Hematopoietic multipotent progenitor cell treated with erythropoietin and hydrocortisone succinate and interleukin-3 and kit ligand, for 8 days (in vitro differentiated cells): ENCODE measurements at regions not wholly inside any gene's neighbourhood (a gene's known extent, or its start where the extent isn't known, plus 50 kb on each side); places are given as distances from the start of the nearest gene placed in this dataset.

ENCODE experiments used
- DNase-seq: peaks from one replicate; pipeline ENCODE4 v3.0.0-alpha.2; 2015

GRCh38 chr12:75833268-75833667 is 198.3 kb downstream of the PHLDA1 start:
- DNase-seq, result no peak

GRCh38 chr12:75831402-75831801 is 200.2 kb downstream of the PHLDA1 start:
- DNase-seq, result no peak

- DNase-seq, result no peak
These were observed 204.5 kb downstream of the PHLDA1 start for GRCh38 chr12:75827061-75827460.

- DNase-seq, result no peak
These were observed 205.9 kb downstream of the PHLDA1 start for GRCh38 chr12:75825686-75826085.

- no peak for DNase-seq
These were observed 208.1 kb downstream of the PHLDA1 start for GRCh38 chr12:75823475-75823874.

- DNase-seq, result no peak
These were observed 209.2 kb downstream of the PHLDA1 start for GRCh38 chr12:75822416-75822815.

DNA sequence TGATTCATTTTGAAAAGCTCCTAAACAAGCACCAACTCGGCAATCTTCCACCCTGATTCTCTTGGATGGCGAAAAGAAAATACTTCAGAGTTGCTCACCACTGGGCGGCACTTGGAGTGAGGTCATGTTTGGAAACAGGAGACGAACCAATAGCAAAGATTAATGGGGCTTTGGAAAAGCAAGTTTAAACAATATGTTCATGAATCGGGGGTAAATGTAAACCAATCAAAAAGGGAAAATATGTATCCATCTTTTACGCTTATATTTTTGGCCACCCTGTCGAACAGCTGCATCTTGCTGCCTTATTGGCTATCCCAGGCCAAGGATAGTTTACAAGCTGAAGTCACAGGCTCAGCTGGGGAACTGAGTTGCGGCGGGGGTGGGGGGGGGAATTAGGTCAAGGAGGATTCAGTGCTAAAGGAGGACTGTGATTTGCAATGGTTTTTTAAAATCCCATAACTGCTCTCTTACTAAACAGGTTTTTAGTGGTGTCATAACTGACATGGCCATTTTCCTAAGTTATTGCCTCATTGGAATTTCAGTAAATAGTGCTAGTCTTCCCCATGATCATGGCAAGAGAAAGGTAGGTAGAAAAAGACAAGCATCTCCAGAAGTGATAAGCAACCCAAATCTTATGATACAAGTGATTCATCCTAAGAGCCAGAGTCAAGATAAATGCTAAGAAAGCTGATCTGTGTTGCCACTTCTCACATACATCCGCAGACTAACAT is 210.6 kb downstream of the PHLDA1 start:
- no peak for DNase-seq

GRCh38 chr12:75820071-75820470 is 211.5 kb downstream of the PHLDA1 start:
- no peak for DNase-seq

GRCh38 chr12:75819512-75819911 is 212.1 kb downstream of the PHLDA1 start:
- no peak for DNase-seq

DNA sequence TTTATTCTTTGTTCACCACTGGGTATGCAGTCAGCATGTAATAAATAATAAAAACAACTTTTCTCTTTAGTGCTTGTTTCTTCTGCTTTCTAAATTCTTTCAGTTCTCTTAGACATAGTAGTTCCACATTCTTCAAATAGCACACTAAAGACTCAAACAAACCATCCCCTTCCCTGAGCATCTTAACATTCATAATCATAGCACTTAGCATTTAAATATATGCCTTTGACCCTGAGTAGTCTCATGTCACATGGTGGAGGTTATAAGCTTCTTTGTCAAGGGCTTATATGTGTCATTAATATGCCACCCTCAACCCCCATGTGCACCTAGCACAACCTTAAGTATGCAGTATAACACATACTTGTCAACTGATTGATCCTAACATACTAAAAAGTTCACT is 212.7 kb downstream of the PHLDA1 start:
- DNase-seq, result no peak

DNA sequence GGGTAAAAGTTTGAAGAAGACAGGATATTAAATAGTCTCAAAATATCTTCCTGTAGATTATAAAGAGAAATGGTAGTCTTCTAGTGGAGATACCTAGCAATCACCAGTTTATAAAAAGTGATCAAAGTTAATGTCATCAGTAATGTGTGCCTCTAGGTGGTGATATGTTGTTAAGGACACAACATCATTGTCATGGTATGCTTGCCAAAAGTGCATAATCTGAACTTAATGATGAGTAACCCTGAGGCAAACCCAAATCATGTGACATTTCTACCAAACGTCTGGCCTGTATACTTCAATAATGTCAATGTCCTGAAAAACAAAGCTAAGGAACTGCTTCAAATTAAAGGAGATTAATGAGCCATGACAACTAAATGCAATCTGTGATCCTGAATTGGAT is 214.7 kb downstream of the PHLDA1 start:
- DNase-seq, result peak; percentile 38

DNA sequence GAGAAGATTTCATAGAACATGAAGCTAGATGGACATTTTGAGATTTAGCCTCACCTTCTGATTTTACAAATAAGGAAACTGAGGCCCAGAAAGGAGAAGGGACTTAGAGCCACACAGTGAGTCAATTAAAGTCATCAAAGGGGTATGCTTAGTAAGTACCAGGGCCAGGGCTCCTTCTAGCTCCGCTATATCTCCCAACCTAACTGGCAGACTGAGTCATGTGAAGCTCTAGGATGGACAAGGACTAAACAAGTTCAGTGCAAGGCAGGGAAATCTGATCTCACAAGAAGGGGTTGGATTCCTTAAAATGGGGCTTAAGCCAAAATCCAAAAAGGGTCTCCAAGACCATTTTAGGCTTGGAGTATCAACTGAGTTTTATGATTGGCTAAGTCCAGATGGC is 215.8 kb downstream of the PHLDA1 start:
- no peak for DNase-seq

DNA sequence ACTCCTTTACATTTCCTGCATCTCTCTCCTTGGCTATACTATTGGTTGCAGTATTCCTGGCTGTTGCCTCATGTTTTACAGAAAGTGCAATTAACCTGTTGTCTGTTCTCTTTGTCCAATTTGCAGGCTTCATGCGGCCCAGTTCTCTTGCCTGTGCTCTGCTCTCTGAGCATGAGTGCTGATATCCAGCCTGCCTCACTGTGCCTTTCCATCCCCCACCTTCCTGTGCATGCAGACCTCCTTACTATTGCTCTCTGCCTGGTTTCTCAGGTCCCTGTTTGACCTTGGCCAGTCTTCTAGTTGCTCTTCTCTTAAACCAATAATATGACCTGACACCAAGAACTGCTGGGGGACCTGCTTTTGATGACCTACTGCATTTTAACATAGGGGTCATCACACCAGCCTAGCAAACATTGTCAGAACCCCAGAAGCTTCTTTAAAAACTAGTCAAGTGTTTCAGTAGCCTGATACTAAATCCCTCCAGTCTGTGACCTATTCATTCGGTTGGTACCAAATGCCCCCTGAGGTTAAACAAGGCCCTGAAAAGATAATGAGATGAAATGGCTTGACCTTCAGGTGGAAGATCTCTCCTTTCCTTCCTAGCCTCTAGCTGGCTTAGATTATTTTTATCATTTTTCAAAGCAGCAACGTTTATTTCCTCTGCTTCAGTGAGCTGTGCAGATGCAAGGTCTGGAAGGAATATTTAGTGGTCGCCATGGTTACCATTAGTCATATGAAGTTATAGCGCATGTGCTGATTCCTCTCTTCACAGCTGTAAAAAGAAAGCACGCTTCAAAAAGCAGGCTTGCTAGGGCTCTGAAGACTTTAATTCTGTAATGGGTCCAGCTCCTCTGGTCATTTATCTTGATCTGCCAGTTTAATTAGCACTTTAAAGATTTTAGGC is 216.5 kb downstream of the PHLDA1 start:
- no peak for DNase-seq

DNA sequence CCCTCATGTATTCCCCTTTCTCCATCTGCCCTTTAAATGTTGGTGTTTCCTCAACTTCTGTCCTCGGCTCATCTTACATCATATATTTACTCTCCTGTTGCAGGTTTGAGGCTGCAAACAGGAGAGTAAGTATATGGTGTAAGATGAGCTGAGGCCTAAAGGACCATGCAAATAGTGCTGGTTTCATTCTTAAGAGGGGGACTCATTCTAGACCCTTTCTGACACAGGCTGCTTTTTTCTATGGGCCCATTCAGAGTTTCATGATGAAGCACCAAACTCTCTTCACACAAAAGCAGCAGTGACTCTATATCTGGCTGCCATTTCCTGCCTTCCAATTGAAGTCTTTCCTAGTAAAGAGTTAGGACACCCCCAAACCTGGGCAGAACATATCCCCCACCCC is 218.5 kb downstream of the PHLDA1 start:
- no peak for DNase-seq

DNA sequence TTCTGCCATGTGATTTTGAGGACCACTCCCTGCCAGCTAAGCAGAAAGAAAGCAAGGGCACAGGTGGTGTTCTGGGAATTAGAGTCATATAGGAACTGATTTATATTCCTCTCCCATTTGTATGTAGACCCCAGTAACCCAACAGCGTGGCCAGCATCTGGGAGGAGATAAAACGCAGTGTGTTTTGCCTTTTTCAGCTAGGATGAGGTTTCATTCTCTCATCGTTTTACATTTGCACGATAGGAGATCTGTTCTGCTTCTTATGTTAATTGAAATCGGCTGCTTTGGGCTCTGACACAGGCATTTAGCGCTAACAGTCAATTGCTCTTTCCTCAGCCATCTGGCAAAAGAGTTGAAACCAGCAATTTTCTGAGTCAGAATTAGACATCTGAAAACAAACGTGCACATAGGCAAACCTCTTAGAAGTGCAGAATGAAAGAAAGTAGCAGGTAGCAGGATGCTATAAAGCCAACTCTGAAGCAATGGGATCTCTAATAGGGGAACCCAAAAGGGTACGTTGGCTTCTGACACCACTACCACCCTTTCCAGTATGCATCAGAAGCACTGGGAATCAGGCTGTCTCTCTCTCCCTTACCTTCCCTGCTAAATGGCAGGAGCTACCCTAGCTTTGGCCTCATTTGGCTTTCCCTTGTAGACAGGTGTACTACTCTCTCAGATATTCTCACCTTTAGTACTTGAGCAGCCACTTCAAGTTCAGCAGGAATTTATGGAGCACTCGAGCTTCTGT is 219.1 kb downstream of the PHLDA1 start:
- no peak for DNase-seq

DNA sequence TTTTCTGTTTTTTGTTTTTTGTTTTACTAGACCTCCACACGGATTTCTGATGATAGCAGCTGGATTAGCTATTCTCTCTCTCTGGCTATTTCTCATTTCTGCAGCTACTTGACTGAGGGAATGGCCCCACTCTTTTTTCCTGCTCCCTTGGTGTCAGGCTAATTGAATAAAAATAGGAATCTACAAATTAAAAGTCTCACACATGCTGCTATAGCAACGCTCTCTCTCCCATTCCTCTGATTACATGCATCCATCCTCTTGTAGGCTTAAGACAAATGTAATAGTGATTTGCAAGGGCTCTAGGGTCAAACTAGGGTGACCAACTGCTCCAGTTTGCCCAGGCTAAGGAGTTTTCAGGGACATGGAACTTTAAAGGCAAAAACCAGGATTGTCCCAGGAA is 221.8 kb downstream of the PHLDA1 start:
- no peak for DNase-seq

DNA sequence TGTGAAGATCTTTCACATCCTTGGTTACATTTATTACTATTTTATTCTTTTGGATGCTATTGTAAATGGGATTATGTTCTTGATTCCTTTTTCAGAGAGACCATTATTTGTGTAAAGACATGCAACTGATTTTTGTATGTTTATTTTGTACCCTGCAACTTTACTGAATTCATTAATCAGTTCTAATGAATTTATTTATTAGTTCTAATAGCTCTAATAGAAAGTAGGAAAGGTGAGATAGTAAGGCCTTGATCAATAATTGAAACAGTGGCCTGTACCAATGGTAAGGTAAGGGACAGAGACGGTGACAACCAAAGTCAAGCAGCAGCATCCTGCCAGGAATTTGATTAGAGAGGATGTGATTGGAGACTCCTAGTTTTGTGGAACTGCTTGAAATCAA is 224.1 kb downstream of the PHLDA1 start:
- DNase-seq, result no peak

- no peak for DNase-seq
These were observed 225.7 kb downstream of the PHLDA1 start for GRCh38 chr12:75805905-75806304.

DNA sequence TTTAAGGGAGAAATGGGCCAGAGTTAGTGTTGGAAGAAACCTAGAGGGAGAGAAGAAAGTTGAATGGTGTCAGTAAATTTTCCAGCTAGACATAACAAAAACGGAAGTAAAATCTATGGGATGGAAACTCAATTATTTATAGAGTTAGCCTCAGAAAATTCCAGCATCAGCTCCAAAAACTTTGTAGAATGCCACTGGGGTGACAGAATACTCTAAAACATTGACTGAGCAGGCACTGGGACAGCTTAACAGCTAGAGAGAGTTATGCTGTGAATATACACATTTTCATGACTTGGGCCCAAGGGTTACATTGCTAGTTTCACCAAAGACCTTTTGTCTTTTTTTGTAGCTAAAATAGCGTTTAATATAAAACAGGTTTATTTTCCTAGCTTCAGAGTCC is 226.3 kb downstream of the PHLDA1 start:
- no peak for DNase-seq

DNA sequence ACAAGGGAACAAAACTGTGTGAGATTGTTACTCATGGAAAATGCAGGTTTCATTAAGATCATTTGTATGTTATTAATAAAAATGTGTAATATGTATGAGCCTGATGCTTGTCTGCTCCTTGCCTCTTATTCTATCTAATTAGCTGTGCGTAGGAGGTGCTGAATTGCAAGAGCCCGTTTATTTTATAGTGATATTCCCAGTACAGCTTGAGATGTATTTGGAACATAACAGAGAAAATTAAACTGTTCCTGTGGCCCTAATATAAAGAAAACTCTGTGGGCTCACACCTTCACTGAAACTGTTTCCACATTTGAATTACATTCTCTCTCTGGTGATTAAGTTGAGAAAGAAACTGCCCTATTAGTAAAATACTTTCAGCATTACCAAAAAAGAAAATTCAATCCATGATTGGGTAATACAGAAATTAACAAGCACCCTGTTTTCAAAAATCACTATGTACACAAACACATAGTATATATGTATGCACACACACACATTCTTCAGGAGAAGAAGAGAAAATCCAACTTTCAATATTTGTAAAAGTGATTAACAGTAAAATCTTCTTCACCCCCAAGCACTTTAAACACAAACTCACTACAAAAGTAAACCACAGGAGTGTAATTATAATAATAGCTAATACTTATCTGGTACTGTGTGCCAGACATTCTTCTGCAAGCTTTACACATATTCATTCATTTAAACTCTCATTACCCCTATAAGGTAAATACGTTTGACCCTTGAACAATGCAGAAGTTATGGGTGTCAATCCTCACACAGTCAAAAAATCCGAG is 233.2 kb downstream of the PHLDA1 start:
- DNase-seq, result no peak

DNA sequence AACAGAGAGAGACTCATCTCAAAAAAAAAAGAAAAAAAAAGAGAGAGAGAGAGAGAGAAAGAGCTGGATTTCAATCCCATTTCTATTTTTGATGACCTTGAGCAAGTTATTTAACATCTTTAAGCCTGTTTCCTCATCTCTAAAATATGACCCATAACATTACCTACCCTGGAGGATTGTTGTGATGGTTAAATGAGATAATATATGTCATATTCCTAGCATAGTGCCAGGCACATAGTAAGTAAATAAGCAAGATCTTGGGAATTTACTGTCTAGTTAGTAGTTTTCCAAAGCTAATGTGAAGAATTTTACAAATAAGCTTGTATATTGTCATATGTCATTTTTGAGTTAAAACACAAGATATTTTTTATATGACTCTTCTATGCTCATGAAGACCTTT is 236.5 kb downstream of the PHLDA1 start:
- DNase-seq, result no peak

DNA sequence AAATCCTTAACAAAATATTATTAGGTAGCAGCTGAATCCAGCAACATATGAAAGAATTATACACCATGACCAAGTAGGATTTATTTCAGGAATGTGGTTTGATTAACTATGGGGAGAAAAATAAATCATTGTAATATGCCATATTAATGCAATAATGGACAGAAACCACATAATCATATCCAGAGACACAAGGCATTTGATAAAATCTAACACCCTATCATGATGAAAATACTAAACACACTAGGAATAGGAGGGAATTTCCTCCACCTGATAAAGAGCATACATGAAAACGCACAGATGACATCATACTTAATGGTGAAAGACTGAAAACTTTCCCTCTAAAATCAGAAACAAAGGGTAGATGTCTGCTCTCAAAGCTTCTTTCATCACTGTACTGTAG is 238.9 kb downstream of the PHLDA1 start:
- DNase-seq, result no peak

DNA sequence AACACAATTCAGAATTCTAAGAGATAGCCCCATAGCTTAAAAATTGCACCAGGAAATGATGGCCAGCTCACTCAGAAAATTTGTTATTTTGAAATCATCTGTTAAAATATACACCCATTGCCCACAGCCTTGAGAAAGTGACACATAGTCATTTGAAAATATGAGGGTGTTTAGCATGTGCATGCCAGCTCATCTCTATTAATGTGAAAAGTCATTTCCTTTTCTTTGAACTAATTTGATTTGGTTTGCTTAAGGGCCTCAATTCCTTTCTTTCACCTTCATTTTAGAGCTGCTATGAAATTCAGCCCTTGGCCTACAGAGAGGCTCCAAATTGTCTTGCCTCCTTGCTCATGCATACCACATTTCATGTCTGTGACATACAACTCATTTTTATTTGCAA is 241.4 kb downstream of the PHLDA1 start:
- DNase-seq, result no peak
